ENCODE measurements at regions not wholly inside any gene's neighbourhood (a gene's known extent, or its start where the extent isn't known, plus 50 kb on each side); places are given as distances from the start of the nearest gene placed in this dataset.
A peak's percentile ranks its signal among the peaks of the same experiment; 100 is the strongest.

DNA sequence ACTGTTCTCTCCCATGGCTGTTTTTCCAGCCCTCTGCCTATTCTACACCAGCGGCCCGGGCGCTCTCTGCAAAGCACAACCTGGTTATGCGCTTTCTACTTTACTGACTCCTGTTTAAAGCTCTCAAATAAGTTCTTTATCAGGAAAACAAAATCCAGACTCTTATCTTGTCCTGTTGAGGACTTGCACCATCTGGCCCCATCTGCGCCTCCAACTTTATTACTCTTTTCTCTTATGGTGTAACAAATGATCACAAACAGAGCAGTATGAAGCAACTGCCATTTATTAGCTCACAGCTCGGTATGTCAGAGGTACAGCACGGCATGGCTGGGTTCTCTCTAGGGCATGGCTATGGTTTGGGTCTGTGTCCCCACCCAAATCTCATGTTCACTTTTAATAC, 236.5 kb upstream of the NT5C1B start:
- no peak for DNase-seq (ENCODE audit: low read depth)
- H3K4me3 ChIP-seq (ENCODE audit: low read depth, low read length): no peak overlapping the region
- TF ChIP-seq, protein P1, sequence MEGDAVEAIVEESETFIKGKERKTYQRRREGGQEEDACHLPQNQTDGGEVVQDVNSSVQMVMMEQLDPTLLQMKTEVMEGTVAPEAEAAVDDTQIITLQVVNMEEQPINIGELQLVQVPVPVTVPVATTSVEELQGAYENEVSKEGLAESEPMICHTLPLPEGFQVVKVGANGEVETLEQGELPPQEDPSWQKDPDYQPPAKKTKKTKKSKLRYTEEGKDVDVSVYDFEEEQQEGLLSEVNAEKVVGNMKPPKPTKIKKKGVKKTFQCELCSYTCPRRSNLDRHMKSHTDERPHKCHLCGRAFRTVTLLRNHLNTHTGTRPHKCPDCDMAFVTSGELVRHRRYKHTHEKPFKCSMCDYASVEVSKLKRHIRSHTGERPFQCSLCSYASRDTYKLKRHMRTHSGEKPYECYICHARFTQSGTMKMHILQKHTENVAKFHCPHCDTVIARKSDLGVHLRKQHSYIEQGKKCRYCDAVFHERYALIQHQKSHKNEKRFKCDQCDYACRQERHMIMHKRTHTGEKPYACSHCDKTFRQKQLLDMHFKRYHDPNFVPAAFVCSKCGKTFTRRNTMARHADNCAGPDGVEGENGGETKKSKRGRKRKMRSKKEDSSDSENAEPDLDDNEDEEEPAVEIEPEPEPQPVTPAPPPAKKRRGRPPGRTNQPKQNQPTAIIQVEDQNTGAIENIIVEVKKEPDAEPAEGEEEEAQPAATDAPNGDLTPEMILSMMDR (IDR thresholded peaks at IDR 0.05; ENCODE audit: insufficient read depth, low read depth, low read length, missing control alignments): no peak

DNA sequence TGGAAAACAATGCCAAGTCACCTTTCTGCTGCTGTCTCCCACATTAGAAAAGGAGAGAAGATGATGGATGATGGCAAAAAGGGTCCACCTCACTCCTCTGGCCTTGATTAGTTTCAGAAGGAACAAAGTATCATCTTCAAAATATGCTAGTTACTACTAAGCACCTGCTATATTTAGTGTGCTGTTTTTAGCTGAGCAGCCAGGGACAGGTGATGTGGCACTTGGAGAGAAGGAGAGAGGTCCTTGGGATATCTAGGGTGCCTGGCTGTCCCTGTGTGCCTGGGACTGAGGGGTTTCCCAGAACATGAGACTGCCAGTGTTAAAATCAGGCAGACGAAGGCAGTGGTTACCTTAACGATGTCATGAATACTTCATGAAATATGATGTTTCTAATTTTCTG, 235.5 kb upstream of the NT5C1B start:
- DNase-seq (ENCODE audit: low read depth): no peak
- H3K4me3 ChIP-seq (ENCODE audit: low read depth, low read length): no peak overlapping the region
- TF ChIP-seq, protein P1 (IDR thresholded peaks at IDR 0.05; ENCODE audit: insufficient read depth, low read depth, low read length, missing control alignments): no peak

DNA sequence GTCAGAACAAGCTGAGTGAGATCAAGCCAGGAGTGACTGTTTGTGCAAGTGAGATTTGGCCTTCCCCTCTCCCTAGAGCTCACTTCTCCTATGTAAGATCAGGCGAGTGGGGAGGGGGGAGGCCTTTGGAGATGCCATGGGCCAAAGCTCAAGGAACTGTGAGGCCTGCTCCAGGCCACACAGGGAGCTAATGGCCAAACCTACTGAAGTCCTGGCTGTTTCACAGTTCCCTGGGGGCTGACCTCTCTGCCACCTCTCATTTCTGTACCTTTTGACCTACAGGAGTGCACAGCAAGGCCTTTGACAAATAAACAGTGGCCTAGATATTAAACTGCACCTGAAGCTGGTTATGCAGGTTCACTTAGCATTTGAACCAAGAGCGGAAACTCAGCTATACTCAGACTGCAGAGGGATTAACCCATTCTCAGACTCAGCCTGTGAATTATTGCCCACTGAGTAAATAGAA, 235.0 kb upstream of the NT5C1B start:
- DNase-seq (ENCODE audit: low read depth): no peak
- H3K4me3 ChIP-seq (ENCODE audit: low read depth, low read length): no peak overlapping the region
- TF ChIP-seq, protein P1 (IDR thresholded peaks at IDR 0.05; ENCODE audit: insufficient read depth, low read depth, low read length, missing control alignments): no peak

DNA sequence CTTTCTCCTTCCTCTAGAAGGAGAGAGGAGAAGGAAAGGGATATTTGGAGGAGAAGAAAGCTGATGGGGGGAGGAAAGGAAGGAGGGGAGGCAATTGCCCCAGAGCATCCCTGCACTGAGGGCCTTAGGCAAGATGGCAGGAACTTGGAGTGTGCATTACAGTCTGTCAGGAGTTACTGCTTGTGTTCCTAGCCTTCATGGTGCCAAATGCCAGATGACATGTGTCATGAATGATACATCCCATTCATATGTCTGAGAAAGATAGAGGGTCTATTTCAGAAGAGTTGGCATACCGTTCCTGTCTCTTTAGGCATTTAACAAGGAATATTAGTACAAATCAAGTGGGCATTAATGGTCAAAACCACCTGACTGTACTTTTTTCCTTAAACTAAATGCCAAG, 232.1 kb upstream of the NT5C1B start:
- H3K4me3 ChIP-seq (ENCODE audit: low read depth, low read length): no peak overlapping the region
- no peak for DNase-seq (ENCODE audit: low read depth)
- TF ChIP-seq, protein P1 (IDR thresholded peaks at IDR 0.05; ENCODE audit: insufficient read depth, low read depth, low read length, missing control alignments): no peak

DNA sequence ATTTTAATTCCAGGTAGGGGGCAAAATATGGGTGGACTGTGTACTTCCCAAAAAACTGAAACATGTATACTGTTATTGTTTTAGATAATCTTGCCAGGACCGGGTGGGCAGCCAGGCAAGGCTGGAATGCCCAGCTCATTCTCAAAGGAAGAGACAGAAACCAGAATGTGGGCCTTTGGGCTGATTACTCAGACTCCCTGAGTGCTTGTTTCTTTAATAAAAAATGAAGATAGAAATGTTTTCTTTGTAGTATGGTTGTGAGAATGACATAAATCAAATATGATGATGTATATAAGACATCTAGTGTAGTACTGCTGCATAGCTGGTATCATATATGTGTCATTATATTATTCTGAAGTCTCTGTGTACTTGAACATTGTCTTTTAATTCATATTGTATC, 231.6 kb upstream of the NT5C1B start:
- TF ChIP-seq, protein P1 (IDR thresholded peaks at IDR 0.05; ENCODE audit: insufficient read depth, low read depth, low read length, missing control alignments): no peak
- no peak for DNase-seq (ENCODE audit: low read depth)
- H3K4me3 ChIP-seq (ENCODE audit: low read depth, low read length): no peak overlapping the region

DNA sequence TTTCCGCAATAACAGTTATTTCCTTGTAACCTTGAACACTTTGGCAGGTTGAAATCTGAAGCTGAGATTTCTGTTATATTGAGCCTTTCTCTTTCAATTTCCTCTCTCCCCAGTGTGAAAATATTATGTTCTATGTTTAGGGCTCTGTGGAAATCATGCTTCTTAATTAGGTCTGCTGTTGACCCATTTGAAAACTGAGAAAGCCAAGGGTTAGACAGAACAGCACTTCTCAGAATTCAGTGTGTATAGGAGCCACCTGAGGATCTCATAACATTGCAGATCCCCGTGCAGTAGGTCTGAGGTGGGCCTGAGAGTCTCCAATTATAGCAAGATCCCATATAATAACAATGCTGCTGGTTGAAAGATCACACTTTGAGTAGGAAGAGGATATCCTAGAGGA, 230.2 kb upstream of the NT5C1B start:
- H3K4me3 ChIP-seq (ENCODE audit: low read depth, low read length): no peak overlapping the region
- TF ChIP-seq, protein P1 (IDR thresholded peaks at IDR 0.05; ENCODE audit: insufficient read depth, low read depth, low read length, missing control alignments): no peak
- no peak for DNase-seq (ENCODE audit: low read depth)

DNA sequence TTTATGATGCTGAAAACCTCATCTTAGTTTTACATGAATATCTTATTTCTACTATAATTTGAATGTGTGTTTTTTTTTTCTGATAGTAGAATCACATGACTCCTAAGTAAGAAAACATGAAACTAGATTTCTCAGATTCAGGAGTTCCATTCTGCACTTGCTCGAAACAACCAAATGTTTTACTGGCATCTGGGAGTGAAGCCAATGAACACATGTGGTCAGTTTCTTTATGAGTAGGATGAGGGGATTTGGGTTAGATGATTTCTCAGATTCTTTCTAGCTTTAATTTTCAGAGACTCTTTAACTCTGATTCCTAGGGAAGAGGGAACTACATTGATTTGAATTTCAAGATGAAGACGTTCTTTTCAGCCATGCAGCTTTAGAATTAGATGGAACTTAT, 225.0 kb upstream of the NT5C1B start:
- H3K4me3 ChIP-seq (ENCODE audit: low read depth, low read length): no peak overlapping the region
- peak; percentile 12 for DNase-seq (ENCODE audit: low read depth)
- TF ChIP-seq, protein P1 (IDR thresholded peaks at IDR 0.05; ENCODE audit: insufficient read depth, low read depth, low read length, missing control alignments): no peak
